ENCODE measurements at regions not wholly inside any gene's neighbourhood (a gene's known extent, or its start where the extent isn't known, plus 50 kb on each side); places are given as distances from the start of the nearest gene placed in this dataset.

DNA sequence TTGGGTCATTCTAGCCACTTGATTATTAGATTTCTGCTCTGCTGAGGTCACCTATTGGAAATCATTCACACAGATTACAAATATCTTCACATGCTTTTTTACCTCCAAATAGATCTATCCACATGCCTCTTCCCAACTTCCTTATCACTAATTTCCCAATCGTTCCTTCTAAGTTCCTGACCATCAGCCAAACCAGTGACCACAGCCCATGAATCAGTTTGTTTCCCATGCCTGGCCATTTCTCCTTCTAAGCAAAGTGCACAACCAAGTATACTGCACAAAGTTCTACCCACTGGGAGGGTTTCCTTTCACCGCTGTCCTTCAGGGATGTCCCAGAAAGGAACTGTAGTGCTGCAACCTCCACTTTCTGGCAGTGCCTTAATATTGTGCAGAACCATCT, 140.5 kb upstream of the SYNDIG1 start:
- TF ChIP-seq, protein P1, sequence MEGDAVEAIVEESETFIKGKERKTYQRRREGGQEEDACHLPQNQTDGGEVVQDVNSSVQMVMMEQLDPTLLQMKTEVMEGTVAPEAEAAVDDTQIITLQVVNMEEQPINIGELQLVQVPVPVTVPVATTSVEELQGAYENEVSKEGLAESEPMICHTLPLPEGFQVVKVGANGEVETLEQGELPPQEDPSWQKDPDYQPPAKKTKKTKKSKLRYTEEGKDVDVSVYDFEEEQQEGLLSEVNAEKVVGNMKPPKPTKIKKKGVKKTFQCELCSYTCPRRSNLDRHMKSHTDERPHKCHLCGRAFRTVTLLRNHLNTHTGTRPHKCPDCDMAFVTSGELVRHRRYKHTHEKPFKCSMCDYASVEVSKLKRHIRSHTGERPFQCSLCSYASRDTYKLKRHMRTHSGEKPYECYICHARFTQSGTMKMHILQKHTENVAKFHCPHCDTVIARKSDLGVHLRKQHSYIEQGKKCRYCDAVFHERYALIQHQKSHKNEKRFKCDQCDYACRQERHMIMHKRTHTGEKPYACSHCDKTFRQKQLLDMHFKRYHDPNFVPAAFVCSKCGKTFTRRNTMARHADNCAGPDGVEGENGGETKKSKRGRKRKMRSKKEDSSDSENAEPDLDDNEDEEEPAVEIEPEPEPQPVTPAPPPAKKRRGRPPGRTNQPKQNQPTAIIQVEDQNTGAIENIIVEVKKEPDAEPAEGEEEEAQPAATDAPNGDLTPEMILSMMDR (conservative IDR thresholded peaks at IDR 0.05; ENCODE audit: low read depth, low read length): no peak
- no peak for TF ChIP-seq EZH2 (IDR thresholded peaks at IDR 0.05; ENCODE audit: low read length, unreplicated experiment)
